Forelimb muscle (tissue), 1 donor: ENCODE measurements at regions not wholly inside any gene's neighbourhood (a gene's known extent, or its start where the extent isn't known, plus 50 kb on each side); places are given as distances from the start of the nearest gene placed in this dataset.
"Not testable (repeated sequence)": the region's sequence is repeated elsewhere in the genome, so short reads cannot be mapped to it uniquely, and the experiment has no call there.

Experiments
- DNase-seq: peaks from one replicate; pipeline ENCODE4 v3.0.0-alpha.2; 2013; ENCODE audit warnings: low read depth

DNA sequence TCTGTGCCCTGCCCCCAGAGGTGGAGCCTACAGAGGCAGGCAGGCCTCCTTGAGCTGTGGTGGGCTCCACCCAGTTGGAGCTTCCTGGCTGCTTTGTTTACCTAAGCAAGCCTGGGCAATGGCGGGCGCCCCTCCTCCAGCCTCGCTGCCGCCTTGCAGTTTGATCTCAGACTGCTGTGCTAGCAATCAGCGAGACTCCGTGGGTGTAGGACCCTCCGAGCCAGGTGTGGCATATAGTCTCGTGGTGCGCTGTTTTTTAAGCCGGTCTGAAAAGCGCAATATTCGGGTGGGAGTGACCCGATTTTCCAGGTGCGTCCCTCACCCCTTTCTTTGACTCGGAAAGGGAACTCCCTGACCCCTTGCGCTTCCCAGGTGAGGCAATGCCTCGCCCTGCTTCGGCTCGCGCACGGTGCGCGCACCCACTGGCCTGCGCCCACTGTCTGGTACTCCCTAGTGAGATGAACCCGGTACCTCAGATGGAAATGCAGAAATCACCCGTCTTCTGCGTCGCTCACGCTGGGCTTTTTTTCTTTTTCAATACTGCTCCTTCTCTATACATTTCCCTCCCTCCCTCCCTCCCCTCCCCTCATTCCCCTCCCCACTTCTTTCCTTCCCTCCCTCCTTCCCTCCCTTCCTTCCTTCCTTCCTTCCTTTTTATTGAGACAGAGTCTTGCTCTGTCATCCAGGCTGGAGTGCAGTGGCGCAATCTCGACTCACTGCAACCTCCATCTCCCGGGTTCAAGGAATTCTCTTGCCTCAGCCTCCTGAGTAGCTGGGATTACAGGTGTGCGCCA, 197.1 kb upstream of the TBL1XR1 start:
- not testable (repeated sequence) for DNase-seq

DNA sequence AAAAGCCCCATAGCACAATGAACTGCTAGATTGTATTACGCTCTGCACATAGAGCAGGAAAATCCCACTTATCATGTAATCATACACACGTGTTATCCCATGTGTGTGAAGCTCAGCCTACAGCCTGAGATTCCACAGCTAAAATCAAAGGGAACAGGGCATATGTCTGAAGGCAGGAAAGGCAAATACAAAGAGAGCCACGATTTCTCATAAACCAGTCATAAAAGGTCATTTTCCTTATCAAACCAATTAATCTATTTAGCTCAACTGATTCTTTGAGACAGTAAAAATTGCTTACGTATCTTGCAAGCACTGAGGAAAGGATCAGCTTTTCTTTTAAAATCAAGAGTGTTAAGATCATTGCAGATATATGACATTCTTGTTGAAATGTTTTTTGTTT, 199.5 kb upstream of the TBL1XR1 start:
- DNase-seq, result no peak

- no peak for DNase-seq
Measured at GRCh38 chr3:177401375-177401774, 204.1 kb upstream of the TBL1XR1 start.

DNA sequence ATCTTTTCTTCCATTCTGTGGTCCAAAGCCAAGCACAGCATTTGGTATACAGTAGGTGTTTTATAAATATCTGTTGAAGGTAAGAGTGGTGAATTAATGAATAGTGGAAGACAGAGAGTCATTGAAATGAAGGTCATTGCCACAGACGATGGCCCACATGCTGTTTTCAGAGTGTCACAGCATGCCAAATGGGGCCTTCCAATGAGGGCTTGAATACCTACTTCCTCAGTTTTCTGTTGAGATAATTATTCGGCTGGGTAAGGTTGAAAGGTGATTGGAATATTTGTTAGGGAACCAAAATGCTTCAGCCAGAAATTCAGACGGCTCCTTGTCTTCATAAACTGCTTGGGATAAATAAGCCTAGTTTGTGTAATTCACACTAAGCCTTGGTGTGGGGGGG, 205.3 kb upstream of the TBL1XR1 start:
- DNase-seq, result no peak

DNA sequence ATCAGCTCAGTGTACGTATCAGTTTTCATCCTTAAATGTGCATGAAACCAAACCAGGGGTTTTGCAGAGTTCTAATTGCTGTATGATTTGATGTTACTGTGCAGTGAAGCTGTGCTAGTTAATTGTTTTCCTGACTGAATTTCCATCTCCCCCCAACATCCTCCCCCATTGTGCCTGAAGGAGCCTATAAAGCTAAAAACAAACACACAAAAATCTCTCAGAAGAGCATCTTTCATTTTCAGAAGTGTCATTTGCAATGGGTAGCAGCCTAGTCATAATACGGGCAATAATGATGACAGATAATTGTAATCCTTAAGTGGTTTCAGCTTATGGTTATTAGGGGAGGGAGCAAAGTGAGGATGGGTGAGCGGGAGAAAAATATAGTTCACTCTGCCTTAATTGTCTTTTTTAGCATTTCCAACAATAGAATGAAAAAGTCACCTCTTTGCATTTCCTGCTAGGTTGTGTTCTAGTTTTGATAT, 207.9 kb upstream of the TBL1XR1 start:
- DNase-seq, result no peak

DNA sequence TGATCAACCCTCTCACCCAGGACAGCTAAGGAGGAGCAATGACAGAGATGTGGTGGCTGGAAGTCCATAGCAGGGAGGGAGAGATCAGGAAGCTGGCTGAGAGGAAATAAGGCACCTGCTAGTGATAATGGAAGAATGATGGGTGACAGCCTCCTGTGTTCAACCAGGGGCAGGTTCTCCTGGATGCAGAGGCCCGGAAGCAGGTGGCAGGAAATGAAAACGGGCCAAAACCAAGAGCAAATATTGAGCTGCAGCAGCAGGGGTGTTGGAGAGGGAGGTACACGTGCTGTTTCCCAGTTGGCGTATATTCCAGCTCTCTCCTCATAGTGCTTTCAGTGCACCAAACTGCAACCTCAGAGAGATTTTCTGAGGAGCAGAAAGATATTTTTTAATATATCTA, 213.4 kb upstream of the TBL1XR1 start:
- no peak for DNase-seq

DNA sequence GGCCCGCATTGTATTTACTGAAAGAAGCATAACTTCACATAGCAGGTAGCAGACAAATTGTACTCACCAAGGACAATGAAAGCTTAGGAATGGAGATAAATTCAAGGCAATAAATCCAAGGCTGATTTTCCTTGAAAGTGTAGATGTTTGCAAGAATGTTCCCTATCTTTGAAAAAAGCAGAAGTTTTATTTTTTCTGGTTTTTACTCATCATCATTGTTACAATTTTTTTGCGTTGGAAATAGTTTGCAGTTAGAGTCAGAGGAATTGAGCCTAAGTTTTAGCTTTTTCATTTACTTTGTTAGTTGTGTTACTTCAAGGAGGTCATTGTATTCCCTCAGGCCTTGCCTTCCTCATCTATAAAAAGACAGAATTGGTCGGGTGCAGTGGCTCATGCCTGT, 213.9 kb upstream of the TBL1XR1 start:
- DNase-seq, result no peak

GRCh38 chr3:177412677-177413170, 215.4 kb upstream of the TBL1XR1 start:
- not testable (repeated sequence) for DNase-seq

DNA sequence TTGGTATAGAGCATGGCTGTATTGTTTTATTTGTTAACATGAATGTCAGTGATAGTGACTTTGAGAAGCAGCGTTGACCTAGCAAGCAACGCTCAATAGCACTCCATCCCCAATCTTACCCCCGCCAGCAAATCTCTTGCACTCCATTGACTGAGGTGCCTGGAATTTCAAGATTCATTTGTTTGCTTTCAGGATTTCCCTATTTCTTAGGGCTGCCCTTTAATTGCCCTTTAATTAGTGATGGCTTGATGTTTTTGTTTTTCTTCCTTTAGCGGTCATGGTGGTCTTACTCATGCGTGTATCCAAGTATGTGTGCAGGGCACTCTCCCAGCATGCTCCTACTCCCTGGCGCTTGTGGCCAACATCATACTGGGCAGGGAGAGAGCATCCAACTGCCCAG, 216.8 kb upstream of the TBL1XR1 start:
- no peak for DNase-seq

DNA sequence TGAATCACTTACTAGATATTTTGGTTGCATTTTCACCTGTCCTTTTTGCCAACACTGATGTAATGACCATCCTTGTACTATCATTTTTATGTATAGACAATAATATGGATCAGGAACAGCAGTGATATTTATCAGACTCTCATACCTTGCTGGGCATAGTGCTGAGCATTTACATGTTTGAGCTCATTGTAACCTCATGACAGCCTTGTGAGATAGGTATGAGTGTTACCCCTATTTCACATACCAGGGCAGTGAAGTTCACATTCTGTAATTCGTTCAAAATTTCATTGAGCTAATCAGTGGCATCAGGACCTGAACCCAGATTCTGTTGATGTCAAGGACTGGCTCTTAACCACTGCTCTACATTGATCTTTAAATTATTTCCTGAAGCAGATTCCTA, 221.5 kb upstream of the TBL1XR1 start:
- no peak for DNase-seq

- no peak for DNase-seq
Measured at GRCh38 chr3:177419904-177420601, 222.8 kb upstream of the TBL1XR1 start.

GRCh38 chr3:177420651-177421480, 223.6 kb upstream of the TBL1XR1 start:
- no peak for DNase-seq

DNA sequence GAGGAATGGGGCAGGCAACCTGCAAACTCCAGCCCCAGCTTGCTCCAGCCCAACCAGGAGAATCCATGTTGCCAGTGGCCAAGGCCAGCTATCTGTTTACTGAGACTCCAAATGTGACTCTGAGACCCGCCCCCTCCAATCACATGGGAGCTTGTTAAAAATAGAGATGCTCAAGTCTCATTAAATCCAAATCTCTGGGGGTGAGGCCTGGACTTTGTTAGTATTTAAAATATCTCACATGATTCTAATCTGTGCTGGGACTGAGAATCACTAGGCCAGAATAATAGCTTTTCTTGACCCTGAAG, 224.2 kb upstream of the TBL1XR1 start:
- no peak for DNase-seq

DNA sequence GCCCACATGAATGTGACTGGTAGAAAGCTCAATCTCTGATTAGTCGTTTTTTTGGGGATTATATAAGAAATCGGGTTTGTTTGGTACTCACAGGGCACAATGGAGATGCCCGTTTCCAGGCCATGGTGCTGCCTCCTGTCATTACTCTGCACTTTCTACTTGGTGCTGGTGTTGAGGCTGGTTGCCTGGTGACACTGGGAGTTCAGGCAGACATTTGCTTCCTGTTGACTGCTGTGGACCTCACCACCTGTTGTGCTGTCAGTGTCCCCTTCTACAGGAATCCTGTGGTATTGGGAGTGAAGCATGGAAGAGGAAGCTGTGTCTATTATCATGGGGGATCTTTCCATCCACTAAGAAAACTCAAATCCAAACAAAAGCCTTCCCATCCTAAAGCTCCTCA, 227.2 kb upstream of the TBL1XR1 start:
- DNase-seq, result no peak

DNA sequence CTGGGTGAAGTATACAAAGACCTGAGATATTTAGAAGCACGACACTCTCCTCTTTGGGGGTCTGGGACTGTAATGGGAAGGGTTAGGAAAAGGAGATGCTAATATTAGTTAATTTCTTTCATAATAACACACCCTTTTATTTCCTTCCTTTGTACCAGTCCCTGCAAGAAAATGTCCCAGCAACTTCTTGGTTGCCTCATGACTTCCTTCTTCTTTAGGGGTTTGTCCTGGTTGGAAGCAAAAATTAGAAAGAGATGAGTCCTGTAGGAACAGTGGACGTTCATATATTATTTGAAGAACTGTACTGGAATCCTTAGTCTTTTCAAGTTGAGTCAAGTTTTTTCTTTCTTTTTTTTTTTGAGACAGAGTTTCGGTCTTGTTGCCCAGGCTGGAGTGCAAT, 227.8 kb upstream of the TBL1XR1 start:
- DNase-seq, result no peak

- no peak for DNase-seq
Measured at GRCh38 chr3:177426106-177426877, 229.0 kb upstream of the TBL1XR1 start.

GRCh38 chr3:177426878-177427495, 229.7 kb upstream of the TBL1XR1 start:
- DNase-seq, result no peak

DNA sequence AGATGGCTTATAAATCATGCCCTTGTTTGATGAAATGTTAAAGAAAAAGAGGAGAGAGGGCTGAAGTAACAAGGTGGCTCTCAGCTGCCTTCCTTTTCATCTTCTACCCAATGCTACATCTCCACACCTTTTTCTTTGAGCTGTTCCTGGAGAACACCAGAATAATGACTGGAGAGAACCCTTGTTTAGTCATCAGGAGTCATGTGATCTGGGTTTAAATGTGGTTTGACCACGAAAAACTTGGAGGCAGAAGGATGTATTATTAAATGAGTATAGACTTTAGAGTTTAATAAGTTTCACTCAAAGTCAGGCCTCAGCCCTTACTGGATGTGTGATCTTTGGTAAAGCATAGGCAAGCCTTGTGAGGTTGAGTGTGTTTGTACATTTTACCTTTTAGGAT, 230.3 kb upstream of the TBL1XR1 start:
- DNase-seq, result no peak

- no peak for DNase-seq
Measured at GRCh38 chr3:177429079-177429478, 231.8 kb upstream of the TBL1XR1 start.

GRCh38 chr3:177429771-177430170, 232.5 kb upstream of the TBL1XR1 start:
- no peak for DNase-seq

GRCh38 chr3:177430653-177431052, 233.4 kb upstream of the TBL1XR1 start:
- no peak for DNase-seq
